HG02840 (cell line): ENCODE measurements at regions not wholly inside any gene's neighbourhood (a gene's known extent, or its start where the extent isn't known, plus 50 kb on each side); places are given as distances from the start of the nearest gene placed in this dataset.
"Not testable (repeated sequence)": the region's sequence is repeated elsewhere in the genome, so short reads cannot be mapped to it uniquely, and the experiment has no call there.

Experiments
- ATAC-seq: cut with Tn5 transposase; IDR thresholded peaks from one replicate; pipeline ENCODE4 v1.9.1; 2021; ENCODE audit warnings: mild to moderate bottlenecking, moderate library complexity, moderate number of reproducible peaks; ENCODE audit not compliant: unreplicated experiment, low FRiP score

- not testable (repeated sequence) for ATAC-seq
Observed at GRCh38 chr5:10876996-10877395, 116.0 kb upstream of the DAP start.

GRCh38 chr5:10876006-10876744 is 115.1 kb upstream of the DAP start:
- no peak for ATAC-seq

GRCh38 chr5:10875201-10875768 is 114.3 kb upstream of the DAP start:
- no peak for ATAC-seq

- ATAC-seq = no peak
Observed at GRCh38 chr5:10874541-10874940, 113.5 kb upstream of the DAP start.

- no peak for ATAC-seq
Observed at GRCh38 chr5:10870791-10871190, 109.8 kb upstream of the DAP start.

GRCh38 chr5:10868956-10869355 is 107.9 kb upstream of the DAP start:
- no peak for ATAC-seq

GRCh38 chr5:10867389-10868303 is 106.6 kb upstream of the DAP start:
- ATAC-seq = no peak

- no peak for ATAC-seq
Observed at GRCh38 chr5:10866913-10867312, 105.9 kb upstream of the DAP start.

- peak; percentile 81 for ATAC-seq
Observed at GRCh38 chr5:10863763-10864383, 102.8 kb upstream of the DAP start.

GRCh38 chr5:10862085-10862484 is 101.1 kb upstream of the DAP start:
- no peak for ATAC-seq

GRCh38 chr5:10861423-10861790 is 100.4 kb upstream of the DAP start:
- no peak for ATAC-seq

- ATAC-seq = no peak
Observed at GRCh38 chr5:10860645-10861422, 99.8 kb upstream of the DAP start.

GRCh38 chr5:10860196-10860543 is 99.1 kb upstream of the DAP start:
- ATAC-seq = no peak

- no peak for ATAC-seq
Observed at GRCh38 chr5:10859393-10860195, 98.6 kb upstream of the DAP start.

GRCh38 chr5:10858945-10859344 is 97.9 kb upstream of the DAP start:
- ATAC-seq = no peak

GRCh38 chr5:10858307-10858706 is 97.3 kb upstream of the DAP start:
- no peak for ATAC-seq

GRCh38 chr5:10857338-10857733 is 96.3 kb upstream of the DAP start:
- ATAC-seq = no peak

GRCh38 chr5:10856683-10857337 is 95.8 kb upstream of the DAP start:
- no peak for ATAC-seq

GRCh38 chr5:10856071-10856470 is 95.0 kb upstream of the DAP start:
- ATAC-seq = no peak
